Calu3 (cell line): ENCODE measurements at regions not wholly inside any gene's neighbourhood (a gene's known extent, or its start where the extent isn't known, plus 50 kb on each side); places are given as distances from the start of the nearest gene placed in this dataset.

Source experiments
- BruUV-seq: library from RNA; stranded (reverse); fragments of 400-500 nt; replicated peaks from 2 replicates; lab custom pipeline; 2021; lab: Mats Ljungman, UMichigan
- CTCF ChIA-PET: fragments of 300-600 bp; sonication (Branson Sonifier 250); formaldehyde crosslinking; loops from one replicate; lab custom pipeline; 2022; ENCODE audit warnings: antibody characterized with exemption; lab: Charles Lee
- DNase-seq: peaks from one replicate; pipeline ENCODE4 v3.0.0; 2022
- H3K27ac Mint-ChIP-seq: one replicate; pipeline ENCODE4 v1.8.0; 2022; ENCODE audit warnings: mixed read lengths; ENCODE audit not compliant: unreplicated experiment
- H3K27me3 Mint-ChIP-seq: one replicate; pipeline ENCODE4 v1.8.0; 2022; ENCODE audit warnings: mixed read lengths; ENCODE audit not compliant: unreplicated experiment
- H3K36me3 Mint-ChIP-seq: one replicate; pipeline ENCODE4 v1.8.0; 2022; ENCODE audit warnings: mild to moderate bottlenecking, moderate library complexity, mixed read lengths; ENCODE audit not compliant: insufficient read depth, unreplicated experiment
- H3K4me1 Mint-ChIP-seq: one replicate; pipeline ENCODE4 v1.8.0; 2022; ENCODE audit warnings: mild to moderate bottlenecking, low read depth, mixed read lengths; ENCODE audit not compliant: unreplicated experiment
- H3K4me3 Mint-ChIP-seq: one replicate; pipeline ENCODE4 v1.8.0; 2022; ENCODE audit warnings: mild to moderate bottlenecking, low read depth, moderate library complexity, mixed read lengths; ENCODE audit not compliant: unreplicated experiment
- H3K9me3 Mint-ChIP-seq: one replicate; pipeline ENCODE4 v1.8.0; 2022; ENCODE audit warnings: low read depth, mixed read lengths; ENCODE audit not compliant: unreplicated experiment
- CTCF ChIP-seq: fragments of 200-600 bp; IDR thresholded peaks from one replicate; pipeline ENCODE4 v1.8.0; 2022; ENCODE audit warnings: antibody characterized with exemption; ENCODE audit not compliant: unreplicated experiment
- intact Hi-C: fragments of 100-400 bp; cut with micrococcal nuclease; formaldehyde crosslinking; loops from one replicate; pipeline ENCODE4 v1.10.0; 2022; ENCODE audit not compliant: unreplicated experiment

DNA sequence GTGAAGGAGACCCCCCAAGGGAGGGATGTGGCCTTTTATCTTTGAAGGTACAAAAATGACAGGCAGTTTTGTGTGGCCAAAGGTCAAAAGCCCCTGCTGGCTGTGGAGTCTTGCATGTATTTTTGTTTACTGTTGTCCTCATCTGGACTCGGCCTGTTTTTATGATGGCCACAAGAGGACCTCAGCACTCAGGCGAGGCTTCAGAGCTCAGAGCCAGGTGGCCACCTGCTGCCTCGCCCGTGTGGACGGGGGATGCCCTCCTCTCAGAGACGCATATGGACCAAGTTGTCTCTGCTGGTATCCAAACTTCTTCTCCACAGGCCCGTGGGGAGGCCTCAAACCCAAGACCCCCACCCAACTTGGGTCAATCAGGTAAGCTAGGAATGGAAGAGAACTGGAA is 118.2 kb downstream of the DACT2 start:
- intact Hi-C loops = loop anchor here (5.0 kb wide), 1 partner anchor 61 kb away; no protein-coding TSS in a partner anchor
- no peak overlapping the region for H3K4me3 Mint-ChIP-seq
- peaks cover 9% of the 10 kb centered on the region for H3K4me1 Mint-ChIP-seq
- peaks cover 67% of the 10 kb centered on the region for H3K27me3 Mint-ChIP-seq
- CTCF ChIA-PET = interaction anchor here (1.0 to 1.9 kb wide), 2 partner anchors 29 to 154 kb away, joined by 3 to 6 read pairs; no protein-coding TSS in a partner anchor
- peaks cover 7% of the 10 kb centered on the region for H3K36me3 Mint-ChIP-seq
- TF ChIP-seq CTCF = peak; percentile 42
- BruUV-seq = no TSS peak
- peak; percentile 30 for DNase-seq
- H3K27ac Mint-ChIP-seq = no peak overlapping the region
- peaks cover 5% of the 10 kb centered on the region for H3K9me3 Mint-ChIP-seq

DNA sequence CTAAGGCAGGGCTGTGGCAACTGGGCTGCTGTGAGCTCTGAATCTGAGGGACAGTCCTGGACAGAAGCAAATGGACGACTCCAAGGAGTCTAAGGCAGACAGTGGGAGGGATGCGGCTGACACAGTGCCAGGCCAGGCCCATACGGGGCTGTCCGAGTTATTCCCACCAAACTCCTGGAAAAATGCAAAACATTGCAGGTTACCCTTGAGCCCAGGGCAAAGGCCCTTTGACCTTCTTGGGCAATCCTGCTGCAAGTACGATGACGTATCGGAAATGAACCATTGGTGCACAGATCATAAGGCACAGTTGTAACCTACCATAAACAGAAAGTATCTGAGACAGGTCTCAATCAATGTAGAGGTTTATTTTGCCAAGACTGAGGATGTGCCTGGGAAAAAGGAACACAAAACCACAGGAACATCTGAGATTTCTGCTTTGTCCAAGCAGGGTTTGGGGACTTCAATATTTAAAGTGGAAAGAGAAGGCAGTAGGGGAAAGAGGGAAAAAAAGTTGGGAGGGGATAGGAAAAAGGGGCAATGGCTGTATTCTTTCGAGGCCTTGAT is 118.9 kb downstream of the DACT2 start:
- BruUV-seq = no TSS peak
- no peak for TF ChIP-seq CTCF
- Mint-ChIP-seq H3K36me3 (peaks cover 7% of the 10 kb centered on the region), H3K9me3 (peaks cover 5% of the 10 kb centered on the region), H3K27ac (no peak overlapping the region), H3K27me3 (peaks cover 64% of the 10 kb centered on the region), H3K4me3 (no peak overlapping the region), H3K4me1 (peaks cover 4% of the 10 kb centered on the region)
- CTCF ChIA-PET = interaction anchor here (1.0 to 1.9 kb wide), 2 partner anchors 28 to 155 kb away, joined by 3 to 6 read pairs; no protein-coding TSS in a partner anchor
- DNase-seq = no peak
- intact Hi-C loops = loop anchor here (5.0 kb wide), 1 partner anchor 62 kb away; no protein-coding TSS in a partner anchor

DNA sequence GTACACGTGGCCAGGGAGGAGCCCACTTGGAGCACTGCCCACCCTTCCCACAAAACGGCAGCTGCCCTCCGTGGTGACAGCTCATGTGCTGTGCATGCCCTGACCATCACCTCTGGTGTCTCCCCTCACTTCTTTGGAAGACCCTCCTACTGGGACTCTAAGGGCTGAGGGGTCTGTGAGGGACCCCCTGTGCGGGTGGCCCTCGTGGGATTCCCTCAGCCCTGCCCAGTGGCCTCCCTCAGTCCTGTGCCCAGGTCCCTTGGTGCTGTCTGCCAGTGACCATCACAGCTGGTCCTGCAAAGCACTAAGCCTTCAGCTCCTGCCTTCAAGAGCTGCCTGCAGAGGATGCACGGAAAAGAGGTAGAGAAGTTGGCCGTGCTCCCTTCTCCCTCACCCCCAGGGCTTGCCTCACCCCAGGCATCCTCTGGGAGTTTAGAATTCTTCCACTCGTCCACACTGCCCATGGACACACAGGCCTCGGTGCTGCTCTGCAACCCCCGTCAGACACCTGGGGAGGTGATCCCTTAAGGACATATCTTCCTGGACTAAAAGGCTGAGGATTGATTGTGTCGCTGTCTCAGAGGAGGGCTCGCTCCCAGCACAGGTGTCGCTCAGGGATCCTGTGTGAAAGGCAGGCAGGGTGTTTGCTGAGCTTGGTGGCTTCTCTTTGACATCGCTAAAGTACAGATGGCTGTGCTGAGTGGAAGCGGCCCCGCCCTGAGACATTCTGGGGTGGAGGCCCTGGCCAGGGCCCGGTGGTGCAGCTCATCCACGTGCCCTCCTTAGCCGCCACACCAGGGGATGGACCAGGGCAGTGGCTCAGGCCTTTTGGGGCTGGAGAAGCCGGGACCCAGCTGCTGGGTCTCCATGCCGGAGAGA is 119.5 kb upstream of the FRMD1 start:
- H3K27ac Mint-ChIP-seq = no peak overlapping the region
- peaks cover 4% of the 10 kb centered on the region for H3K9me3 Mint-ChIP-seq
- peaks cover 14% of the 10 kb centered on the region for H3K4me1 Mint-ChIP-seq
- no peak for DNase-seq
- intact Hi-C loops = no loop called here
- no TSS peak for BruUV-seq
- H3K27me3 Mint-ChIP-seq = peaks cover 81% of the 10 kb centered on the region
- CTCF ChIA-PET = no interaction called here
- no peak overlapping the region for H3K4me3 Mint-ChIP-seq
- H3K36me3 Mint-ChIP-seq = peaks cover 13% of the 10 kb centered on the region
- TF ChIP-seq CTCF = no peak

DNA sequence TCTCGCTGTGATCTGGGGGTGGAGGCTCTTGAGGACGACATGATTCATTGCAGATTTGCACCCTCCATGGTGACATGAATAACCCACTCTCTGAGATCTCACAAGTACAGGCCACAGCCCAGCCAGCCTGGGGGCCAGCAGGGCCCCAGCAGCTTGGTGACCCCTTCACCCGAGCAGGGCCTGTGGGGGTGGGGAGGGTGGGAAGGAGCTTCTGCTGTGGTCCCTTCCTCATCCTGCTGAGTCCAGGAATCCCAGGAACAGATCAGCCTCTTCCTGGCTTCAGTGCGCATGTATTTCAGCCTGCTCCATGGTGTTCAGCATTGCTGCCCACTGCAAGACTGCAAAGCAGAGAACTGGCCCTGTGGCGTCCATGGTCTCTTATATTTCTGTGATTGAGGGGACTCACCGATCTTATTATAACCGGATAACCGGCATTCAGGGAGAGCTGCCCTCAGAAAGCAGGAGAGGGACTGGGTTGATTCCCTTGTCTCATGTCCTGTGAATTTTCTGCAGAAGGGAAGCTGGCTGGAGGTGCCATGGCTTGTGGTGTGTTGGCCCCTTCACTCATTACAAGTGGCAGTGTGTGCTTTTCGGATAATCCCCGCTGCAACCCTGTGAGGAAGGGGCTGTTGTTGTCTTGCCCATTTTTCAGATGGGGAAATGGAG is 118.8 kb upstream of the FRMD1 start:
- DNase-seq = no peak
- no TSS peak for BruUV-seq
- H3K4me1 Mint-ChIP-seq = peaks cover 14% of the 10 kb centered on the region
- no peak overlapping the region for H3K4me3 Mint-ChIP-seq
- TF ChIP-seq CTCF = no peak
- no peaks in the 10 kb centered on the region for H3K9me3 Mint-ChIP-seq
- intact Hi-C loops = no loop called here
- no peak overlapping the region for H3K27ac Mint-ChIP-seq
- H3K27me3 Mint-ChIP-seq = peaks cover 88% of the 10 kb centered on the region
- CTCF ChIA-PET = interaction anchor here (1.2 kb wide), 1 partner anchor 24 kb away, joined by 3 read pairs; no protein-coding TSS in a partner anchor
- H3K36me3 Mint-ChIP-seq = peaks cover 13% of the 10 kb centered on the region
